ENCODE measurements at regions not wholly inside any gene's neighbourhood (a gene's known extent, or its start where the extent isn't known, plus 50 kb on each side); places are given as distances from the start of the nearest gene placed in this dataset.

DNA sequence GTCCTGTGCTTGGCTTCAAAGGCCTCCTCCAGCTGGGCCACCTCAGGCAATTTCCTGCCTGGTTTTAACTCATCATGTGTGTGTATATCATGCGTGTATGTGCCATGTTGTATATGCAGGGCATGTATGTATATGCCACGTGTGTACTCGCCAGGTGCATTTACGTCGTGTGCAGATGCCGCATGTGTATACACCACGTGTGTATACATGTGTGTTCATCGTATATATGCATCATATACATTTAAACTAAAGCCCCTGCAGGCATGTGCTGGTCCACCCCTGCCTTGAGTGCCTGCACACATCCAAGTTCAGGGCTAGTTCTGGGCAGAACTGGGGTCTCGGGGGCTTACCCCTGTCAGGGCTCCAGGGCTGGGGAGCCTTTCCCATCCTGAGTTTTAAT is 54.0 kb upstream of the SMOC2 start:
- Histone ChIP-seq H3K79me2 (ENCODE audit: insufficient read depth, low read length) (no peaks in the 10 kb centered on the region), H3K4me3 (replicated peaks in 1 of 3; ENCODE audit: low read depth in 2 of 3, low read length in 3 of 3) (no peak overlapping the region), H3K9me3 (replicated peaks in 1 of 2; ENCODE audit: control insufficient read depth in 1 of 2, insufficient read depth in 1 of 2, low read length in 2 of 2) (peaks cover 23 to 31% of the 10 kb centered on the region in 2 donors), H3K4me1 (ENCODE audit: control insufficient read depth in 1 of 2, insufficient read depth in 2 of 2, low read length in 2 of 2) (no peaks in the 10 kb centered on the region), H4K20me1 (ENCODE audit: insufficient read depth, low read length) (no peaks in the 10 kb centered on the region), H3K36me3 (replicated peaks in 1 of 2; ENCODE audit: control insufficient read depth in 1 of 2, insufficient read depth in 2 of 2, low read length in 2 of 2) (no peaks in the 10 kb centered on the region), H2AFZ (ENCODE audit: insufficient read depth, low read depth, low read length, poor library complexity, severe bottlenecking) (no peak overlapping the region), H3K27ac (ENCODE audit: low read depth in 1 of 2, low read length in 2 of 2) (no peak overlapping the region), H3K27me3 (ENCODE audit: control insufficient read depth in 2 of 2, insufficient read depth in 2 of 2, low read length in 2 of 2) (no peaks in the 10 kb centered on the region), H3K9ac (ENCODE audit: insufficient read depth, low read length, poor library complexity, severe bottlenecking) (no peak overlapping the region), H3K4me2 (replicated peaks; ENCODE audit: extremely low read depth, low read length, poor library complexity, severe bottlenecking) (no peak overlapping the region)
- intact Hi-C loops (cut with micrococcal nuclease): no loop called here
- no peak overlapping the region for H3K4me3 Mint-ChIP-seq
- peaks cover 0 to 3% (median 0%) of the 10 kb centered on the region in 3 donors for H3K27me3 Mint-ChIP-seq (ENCODE audit: low read depth in 3 of 3)
- no peaks in the 10 kb centered on the region for H3K36me3 Mint-ChIP-seq
- DNase-seq: no peak
- TF ChIP-seq, protein P1, sequence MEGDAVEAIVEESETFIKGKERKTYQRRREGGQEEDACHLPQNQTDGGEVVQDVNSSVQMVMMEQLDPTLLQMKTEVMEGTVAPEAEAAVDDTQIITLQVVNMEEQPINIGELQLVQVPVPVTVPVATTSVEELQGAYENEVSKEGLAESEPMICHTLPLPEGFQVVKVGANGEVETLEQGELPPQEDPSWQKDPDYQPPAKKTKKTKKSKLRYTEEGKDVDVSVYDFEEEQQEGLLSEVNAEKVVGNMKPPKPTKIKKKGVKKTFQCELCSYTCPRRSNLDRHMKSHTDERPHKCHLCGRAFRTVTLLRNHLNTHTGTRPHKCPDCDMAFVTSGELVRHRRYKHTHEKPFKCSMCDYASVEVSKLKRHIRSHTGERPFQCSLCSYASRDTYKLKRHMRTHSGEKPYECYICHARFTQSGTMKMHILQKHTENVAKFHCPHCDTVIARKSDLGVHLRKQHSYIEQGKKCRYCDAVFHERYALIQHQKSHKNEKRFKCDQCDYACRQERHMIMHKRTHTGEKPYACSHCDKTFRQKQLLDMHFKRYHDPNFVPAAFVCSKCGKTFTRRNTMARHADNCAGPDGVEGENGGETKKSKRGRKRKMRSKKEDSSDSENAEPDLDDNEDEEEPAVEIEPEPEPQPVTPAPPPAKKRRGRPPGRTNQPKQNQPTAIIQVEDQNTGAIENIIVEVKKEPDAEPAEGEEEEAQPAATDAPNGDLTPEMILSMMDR (IDR thresholded peaks at IDR 0.05): no peak
- 90% methylated on average over 8 of the region's 9 CpGs for WGBS (ENCODE audit: insufficient coverage)
- H3K27ac Mint-ChIP-seq: no peak overlapping the region
- no peaks in the 10 kb centered on the region for H3K4me1 Mint-ChIP-seq
- peaks cover 3 to 20% (median 14%) of the 10 kb centered on the region in 7 donors for H3K9me3 Mint-ChIP-seq

DNA sequence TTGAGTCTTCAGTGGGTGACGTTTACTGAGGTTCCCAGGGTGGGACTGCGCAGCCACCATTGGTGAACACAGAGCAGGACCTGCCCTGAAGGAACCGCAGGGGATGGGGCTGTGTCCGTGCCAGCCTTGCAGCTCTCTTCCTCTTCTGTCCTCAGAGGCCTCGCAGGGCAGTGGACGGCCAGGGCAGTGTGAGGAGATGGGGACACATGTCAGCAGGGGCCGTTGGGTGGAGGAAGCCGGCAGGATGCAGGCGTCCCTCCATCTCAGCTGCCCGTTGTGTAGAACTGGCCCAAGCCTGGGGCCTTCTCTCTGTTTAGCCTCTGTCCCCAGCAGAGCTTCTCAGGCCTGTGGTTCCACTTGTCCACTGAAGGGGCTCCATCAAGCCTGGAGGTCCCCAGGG is 53.6 kb upstream of the SMOC2 start:
- Mint-ChIP-seq H3K4me3 (no peak overlapping the region), H3K4me1 (no peaks in the 10 kb centered on the region), H3K27me3 (ENCODE audit: low read depth in 3 of 3) (peaks cover 0 to 3% (median 0%) of the 10 kb centered on the region in 3 donors), H3K36me3 (no peaks in the 10 kb centered on the region), H3K9me3 (peaks cover under 1 to 20% (median 14%) of the 10 kb centered on the region in 7 donors), H3K27ac (no peak overlapping the region)
- Histone ChIP-seq H3K4me3 (replicated peaks in 1 of 3; ENCODE audit: low read depth in 2 of 3, low read length in 3 of 3) (no peak overlapping the region), H3K27me3 (ENCODE audit: control insufficient read depth in 2 of 2, insufficient read depth in 2 of 2, low read length in 2 of 2) (no peaks in the 10 kb centered on the region), H3K9me3 (replicated peaks in 1 of 2; ENCODE audit: control insufficient read depth in 1 of 2, insufficient read depth in 1 of 2, low read length in 2 of 2) (peaks cover 18 to 29% of the 10 kb centered on the region in 2 donors), H3K4me2 (replicated peaks; ENCODE audit: extremely low read depth, low read length, poor library complexity, severe bottlenecking) (no peak overlapping the region), H3K79me2 (ENCODE audit: insufficient read depth, low read length) (no peaks in the 10 kb centered on the region), H2AFZ (ENCODE audit: insufficient read depth, low read depth, low read length, poor library complexity, severe bottlenecking) (no peak overlapping the region), H3K4me1 (ENCODE audit: control insufficient read depth in 1 of 2, insufficient read depth in 2 of 2, low read length in 2 of 2) (no peaks in the 10 kb centered on the region), H3K36me3 (replicated peaks in 1 of 2; ENCODE audit: control insufficient read depth in 1 of 2, insufficient read depth in 2 of 2, low read length in 2 of 2) (no peaks in the 10 kb centered on the region), H3K27ac (ENCODE audit: low read depth in 1 of 2, low read length in 2 of 2) (no peak overlapping the region), H4K20me1 (ENCODE audit: insufficient read depth, low read length) (no peaks in the 10 kb centered on the region), H3K9ac (ENCODE audit: insufficient read depth, low read length, poor library complexity, severe bottlenecking) (no peak overlapping the region)
- DNase-seq: no peak
- TF ChIP-seq, protein P1 (IDR thresholded peaks at IDR 0.05): no peak
- intact Hi-C loops (cut with micrococcal nuclease): no loop called here
- 82% methylated on average over 10 of the region's 10 CpGs for WGBS (ENCODE audit: insufficient coverage)
